GM18870 (cell line): ENCODE measurements at regions not wholly inside any gene's neighbourhood (a gene's known extent, or its start where the extent isn't known, plus 50 kb on each side); places are given as distances from the start of the nearest gene placed in this dataset.
A peak's percentile ranks its signal among the peaks of the same experiment; 100 is the strongest.

Experiments used
- ATAC-seq: cut with Tn5 transposase; IDR thresholded peaks from one replicate; pipeline ENCODE4 v1.9.1; 2021; ENCODE audit warnings: moderate library complexity; ENCODE audit not compliant: unreplicated experiment

GRCh38 chr6:54991761-54992330 lies 145.3 kb downstream of the FAM83B start:
- ATAC-seq = no peak

DNA sequence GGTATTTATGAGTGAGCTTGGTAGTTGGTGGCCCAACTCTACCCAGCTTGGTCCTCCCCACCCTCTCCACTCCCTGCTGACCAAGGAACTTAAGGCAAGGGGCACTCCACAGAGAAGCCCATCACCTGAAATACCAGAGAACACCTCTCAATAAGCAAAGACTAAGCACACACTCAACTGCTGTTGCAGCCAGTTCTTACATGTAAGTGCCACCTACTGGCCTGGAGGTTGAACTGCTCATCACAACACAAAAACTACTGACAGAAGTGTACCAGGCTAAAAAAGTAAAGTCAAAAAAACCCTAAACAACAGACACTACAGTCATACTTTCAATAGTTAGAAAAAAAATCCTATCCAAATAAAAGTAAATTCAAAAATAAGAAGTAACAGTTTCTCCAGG lies 146.2 kb downstream of the FAM83B start:
- ATAC-seq = no peak

GRCh38 chr6:54993294-54993693 lies 146.7 kb downstream of the FAM83B start:
- no peak for ATAC-seq

- no peak for ATAC-seq
These were observed 147.4 kb downstream of the FAM83B start for GRCh38 chr6:54993948-54994347.

DNA sequence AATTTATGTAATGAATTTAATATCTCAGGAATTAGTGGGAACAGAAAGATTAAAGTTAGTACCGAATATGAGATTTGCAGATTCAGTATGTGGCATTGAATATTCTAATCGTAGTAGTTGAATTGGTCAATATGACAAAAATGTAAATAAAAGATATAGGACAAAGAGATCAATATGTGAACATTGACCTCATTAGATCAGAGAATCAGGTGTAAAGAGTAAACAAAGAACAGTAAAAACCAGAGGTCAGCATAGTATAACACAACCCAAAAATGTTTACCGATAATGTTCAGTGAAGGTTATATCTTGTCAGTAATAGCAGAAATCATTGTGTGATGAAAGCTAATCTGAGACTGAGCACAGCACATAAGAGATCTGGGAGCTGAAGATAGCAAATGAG lies 152.0 kb downstream of the FAM83B start:
- ATAC-seq = no peak

- ATAC-seq = no peak
These were observed 157.3 kb downstream of the FAM83B start for GRCh38 chr6:55003719-55004430.

- ATAC-seq = no peak
These were observed 162.6 kb downstream of the FAM83B start for GRCh38 chr6:55009131-55009530.

- ATAC-seq = no peak
These were observed 163.3 kb upstream of the HCRTR2 start for GRCh38 chr6:55011034-55011433.

DNA sequence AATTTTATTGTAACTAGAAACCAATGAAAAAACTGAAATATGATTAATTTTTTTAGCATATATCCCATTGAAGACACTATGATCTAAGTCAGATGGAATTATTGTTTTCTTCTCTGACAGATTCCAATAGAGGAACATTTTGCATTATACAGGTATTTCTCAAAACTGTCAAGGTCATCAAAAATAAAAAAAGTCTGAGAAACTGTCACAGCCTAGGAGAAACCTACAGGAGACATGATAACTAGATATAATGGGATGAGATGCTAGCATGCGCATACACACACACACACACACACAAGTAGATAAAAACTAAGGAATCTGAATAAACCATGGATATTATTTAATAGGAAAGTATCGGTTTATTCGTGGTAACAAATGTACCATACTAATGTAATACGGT lies 161.9 kb upstream of the HCRTR2 start:
- ATAC-seq = no peak

DNA sequence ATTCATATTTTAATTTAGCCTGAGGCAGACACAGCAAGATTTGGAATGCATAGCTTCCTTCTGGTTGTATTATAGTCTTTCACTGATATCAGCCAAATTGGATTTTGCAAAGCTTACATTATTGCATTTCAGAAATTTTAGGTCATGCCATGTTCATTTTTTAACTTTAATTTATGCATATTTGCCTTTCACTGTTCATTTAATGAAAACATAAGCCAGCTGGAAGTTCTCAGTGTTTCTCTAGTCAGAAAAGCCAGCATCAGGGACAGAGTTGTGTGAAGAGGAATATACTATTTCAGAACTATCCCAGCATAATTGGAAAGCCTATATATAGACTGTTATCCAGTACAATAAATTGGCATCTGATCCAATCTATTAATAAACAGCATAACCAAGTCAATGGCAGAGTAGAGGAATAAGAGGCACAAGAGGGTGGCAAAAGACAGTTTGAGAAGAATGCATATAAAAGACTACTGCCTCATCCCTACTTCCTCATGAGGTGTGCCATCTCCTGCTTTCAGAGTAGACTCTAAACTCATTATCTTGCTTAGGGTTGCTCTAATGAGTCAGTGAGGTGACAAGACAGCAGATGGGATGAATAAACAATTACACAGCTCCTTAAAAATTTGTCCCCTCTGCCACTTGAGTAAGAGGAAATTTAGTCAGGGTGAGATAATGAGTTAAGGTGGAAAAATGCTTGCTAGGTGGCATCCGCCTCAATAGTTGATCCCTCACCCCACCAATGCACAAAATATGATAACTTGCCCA lies 159.8 kb upstream of the HCRTR2 start:
- ATAC-seq = no peak

DNA sequence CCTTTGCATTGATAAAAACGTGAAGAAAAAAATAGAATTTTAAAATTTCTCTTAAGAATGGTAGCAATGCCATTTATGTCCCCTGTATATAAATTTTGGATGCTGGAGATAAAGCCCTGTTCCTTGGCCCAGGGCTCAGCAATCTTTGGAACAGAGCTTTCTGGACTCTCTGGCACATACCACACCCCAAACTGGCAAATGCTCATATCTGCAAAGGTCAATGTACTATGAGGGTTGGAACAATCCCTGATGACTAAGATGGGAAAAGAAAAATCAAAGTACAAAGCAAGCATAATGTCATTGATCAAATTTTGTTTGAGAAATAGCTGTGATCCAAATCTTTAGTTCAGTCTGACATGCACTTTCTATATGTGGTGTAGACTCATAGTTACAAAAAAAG lies 158.1 kb upstream of the HCRTR2 start:
- ATAC-seq = no peak

GRCh38 chr6:55017555-55018300 lies 156.6 kb upstream of the HCRTR2 start:
- ATAC-seq = no peak

DNA sequence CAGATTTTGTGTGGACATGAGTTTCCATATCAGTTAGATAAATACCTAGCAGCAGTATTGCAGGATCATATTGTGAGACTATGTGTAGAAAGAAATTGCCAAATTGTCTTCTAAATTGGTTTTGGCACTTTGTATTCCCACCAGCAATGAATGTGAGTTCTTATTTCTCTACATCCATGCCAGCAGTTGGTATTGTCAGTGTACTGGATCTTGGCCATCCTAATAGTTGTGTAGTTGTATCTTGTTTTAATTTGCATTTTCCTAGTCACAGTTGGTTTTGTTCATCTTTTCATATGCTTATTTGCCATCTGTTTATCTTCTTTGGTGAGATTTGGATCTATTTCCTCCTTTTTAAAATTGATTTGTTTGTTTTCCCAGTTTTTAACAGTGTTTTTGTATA lies 154.7 kb upstream of the HCRTR2 start:
- no peak for ATAC-seq

DNA sequence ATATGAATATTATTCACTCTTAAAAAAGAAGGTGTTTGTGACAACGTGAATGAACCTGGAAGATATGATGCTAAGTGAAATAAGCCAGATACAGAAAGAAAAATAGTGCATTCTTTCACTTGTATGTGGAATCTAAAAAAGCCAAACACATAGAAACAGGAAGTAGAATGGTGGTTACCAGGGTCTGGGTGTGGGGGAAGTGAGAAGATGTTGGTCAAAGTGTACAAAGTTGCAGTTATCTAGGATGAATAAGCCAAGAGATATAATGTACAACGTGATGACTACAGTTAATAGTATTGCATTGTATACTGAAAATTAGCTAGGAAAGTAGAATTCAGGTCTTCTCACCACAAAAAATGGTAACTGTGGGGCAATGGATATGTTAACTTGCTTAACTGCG lies 151.1 kb upstream of the HCRTR2 start:
- ATAC-seq = peak; percentile 67

DNA sequence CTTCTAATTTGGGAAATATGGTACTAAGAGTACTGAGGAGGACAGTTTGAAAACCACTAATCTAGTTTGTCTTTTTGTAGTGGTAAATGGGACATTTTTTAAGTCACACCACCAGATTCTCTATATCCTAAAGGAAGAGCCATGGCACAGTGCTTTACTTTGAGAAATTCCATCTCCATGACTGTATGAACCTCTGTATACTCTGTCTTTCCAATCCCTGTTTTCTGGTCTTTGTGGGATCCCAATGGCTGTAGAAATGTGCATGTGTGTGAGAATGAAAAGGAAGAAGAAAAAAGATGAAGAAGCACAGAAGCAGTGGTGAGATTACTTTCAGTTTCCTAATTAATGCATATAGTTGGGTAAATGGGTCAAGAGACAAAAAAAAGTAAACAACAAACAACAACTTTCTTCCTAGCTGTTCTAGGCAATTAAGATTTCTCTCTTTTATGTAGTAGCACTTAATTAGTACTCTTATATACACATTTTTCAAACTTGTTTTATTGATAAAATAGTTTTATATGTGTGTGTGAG lies 141.2 kb upstream of the HCRTR2 start:
- no peak for ATAC-seq

DNA sequence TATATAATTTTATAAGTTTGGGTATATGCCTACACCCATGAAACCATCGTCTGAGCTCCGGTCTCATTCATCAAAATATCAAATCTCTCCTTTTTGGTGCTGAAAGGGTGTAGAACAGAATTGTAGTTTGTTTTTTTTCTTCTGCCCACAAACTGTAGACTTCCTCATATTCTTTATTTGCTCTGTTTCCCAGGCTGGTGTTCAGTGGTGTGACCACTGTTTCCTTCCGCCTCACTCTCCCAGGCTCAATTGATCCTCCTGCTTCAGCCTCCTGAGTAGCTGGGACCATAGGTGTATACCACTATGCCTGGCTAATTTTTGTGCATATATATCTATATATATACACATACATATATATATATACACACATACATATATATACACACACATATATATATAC lies 139.6 kb upstream of the HCRTR2 start:
- ATAC-seq = no peak

DNA sequence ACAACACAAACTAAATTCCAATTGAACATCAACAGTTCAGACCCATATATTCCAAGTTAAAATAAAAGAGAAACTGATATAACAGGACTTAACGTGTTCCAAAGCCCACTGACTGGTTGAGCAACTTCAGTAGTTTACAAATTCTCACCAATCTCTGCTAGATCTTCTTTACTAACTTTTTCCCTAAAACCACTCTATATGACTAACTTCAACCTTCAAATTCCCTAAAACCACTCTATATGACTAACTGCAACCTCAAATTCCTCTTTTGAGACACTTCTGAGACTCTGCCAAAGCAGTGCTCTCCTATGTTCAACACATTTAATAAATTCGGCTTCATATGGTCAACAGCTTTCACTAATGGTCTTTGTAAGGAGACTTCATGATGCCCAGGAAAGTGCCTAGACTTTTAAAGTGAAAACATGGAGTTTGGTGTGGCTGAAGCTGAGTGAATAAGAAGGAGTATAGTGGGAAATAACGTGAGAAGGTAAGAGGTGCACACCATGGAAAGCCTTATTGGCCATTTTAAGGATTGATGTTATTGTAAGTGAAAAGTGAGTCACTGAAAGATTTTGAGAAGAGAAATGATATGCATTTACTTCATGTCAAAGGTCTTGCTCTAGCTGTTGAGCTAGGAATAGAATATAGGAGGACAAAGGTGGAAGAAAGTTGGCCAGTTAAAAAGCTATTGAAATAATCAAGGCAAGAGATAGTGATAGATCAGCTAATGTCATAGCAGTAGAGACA lies 134.0 kb upstream of the HCRTR2 start:
- no peak for ATAC-seq

DNA sequence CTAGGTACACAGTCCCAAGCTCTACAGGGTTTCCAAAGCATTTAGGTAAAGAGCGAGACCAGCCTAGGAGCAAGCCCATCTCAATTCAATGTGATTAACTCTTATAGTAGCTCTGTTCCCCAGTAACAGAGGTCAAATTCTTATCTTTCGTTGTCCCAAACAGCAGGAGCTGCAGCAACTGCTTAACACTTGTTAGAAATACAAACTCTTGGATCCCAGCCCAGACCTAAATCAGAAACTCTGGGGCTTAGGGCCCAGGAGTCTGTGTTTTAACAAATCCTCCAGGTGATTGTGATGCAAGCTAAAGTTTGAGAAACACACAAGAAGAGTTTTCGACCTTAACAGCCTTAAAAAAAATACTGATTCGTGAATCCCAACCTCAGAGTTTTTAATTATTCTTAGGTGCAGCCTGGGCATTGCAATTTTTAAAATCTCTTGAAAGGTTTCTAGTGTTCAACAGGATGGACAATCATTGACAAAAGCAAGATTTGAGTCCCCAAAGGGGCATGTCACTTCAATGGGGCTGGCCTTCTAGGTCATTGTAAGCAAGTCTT lies 127.4 kb upstream of the HCRTR2 start:
- ATAC-seq = no peak

DNA sequence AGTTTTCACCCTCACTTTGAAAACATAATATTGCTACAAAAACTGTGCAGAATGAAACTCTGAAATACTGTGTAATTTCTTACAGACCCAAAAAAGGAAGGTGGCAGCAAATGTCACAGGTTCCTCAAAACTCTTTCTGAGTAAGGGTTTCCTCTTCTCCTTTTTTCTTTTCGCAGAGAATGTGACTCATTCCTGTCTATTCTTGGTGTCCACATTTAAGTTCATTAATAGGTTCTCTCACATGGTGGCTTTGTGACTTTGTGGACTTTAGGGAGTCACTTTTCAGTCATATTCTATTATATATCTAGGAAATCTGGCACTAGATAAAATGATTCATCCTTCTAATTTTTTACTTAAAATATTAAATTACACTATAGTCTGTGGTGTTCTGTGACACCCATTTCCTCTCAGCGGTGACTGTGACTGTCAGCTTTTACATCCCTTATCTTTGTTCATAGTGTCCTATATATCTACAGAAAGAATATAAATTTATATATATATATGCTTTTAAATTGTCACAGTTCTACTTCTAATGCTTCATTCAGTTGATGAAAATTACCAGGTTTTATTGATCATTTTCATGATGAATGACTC lies 126.8 kb upstream of the HCRTR2 start:
- ATAC-seq = peak; percentile 86

DNA sequence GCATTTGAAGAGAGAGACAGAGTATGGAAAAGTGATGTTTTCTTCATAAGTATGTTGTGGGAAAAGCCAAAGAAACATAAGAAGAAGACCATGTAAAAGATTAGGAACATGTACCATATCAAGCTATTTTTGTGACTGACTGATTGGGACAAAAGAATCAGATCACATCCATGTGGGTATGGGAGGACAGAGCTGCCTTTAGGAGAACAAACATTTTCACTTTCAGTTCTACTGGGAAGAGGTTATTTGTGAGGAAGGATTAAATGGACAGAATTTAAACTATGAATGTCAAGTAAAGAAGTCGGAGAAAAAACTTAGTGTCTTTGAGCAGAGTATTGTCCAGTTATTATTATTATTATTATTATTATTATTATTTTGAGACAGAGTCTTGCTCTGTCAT lies 124.4 kb upstream of the HCRTR2 start:
- ATAC-seq = no peak
